ENCODE measurements at regions not wholly inside any gene's neighbourhood (a gene's known extent, or its start where the extent isn't known, plus 50 kb on each side); places are given as distances from the start of the nearest gene placed in this dataset.
A peak's percentile ranks its signal among the peaks of the same experiment; 100 is the strongest.

DNA sequence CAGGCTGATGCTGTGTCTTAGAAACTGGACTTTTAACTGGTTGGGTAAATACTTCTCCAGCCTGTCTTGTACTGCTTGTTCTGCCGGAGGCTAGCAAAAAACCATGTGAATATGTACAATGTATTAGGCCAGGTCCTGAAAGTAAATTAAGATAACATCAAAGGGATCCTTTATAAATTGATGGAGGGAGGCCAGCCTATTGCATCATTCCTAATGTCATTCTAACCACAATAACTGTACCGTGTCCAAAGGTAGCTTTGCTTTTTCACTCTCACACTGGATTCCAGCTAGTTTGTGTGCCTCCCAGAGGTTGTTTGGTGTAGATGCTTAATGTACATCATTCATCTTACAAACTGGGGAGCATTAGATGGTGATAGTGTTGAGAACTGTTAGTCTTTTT is 91.2 kb upstream of the SEM1 start (continued):
- no peak for TF ChIP-seq ZNF280B (CRISPR knock-in tag; IDR thresholded peaks at IDR 0.05; ENCODE audit: borderline replicate concordance)
- TF ChIP-seq EHMT2 (IDR thresholded peaks at IDR 0.05; ENCODE audit: borderline replicate concordance, low read depth, low read length) = peak; percentile 36; the same call in 1 of the 2 replicates
- no peak for TF ChIP-seq ATF7-NPFF (CRISPR knock-in tag; IDR thresholded peaks at IDR 0.05; ENCODE audit: low read depth)
- 0 out of 2 replicates have a peak, but pooled peaks have one; percentile 37 for TF ChIP-seq TGIF2 (CRISPR knock-in tag; IDR thresholded peaks at IDR 0.05)
- TF ChIP-seq HDAC2 (CRISPR knock-in tag; IDR thresholded peaks at IDR 0.05) = 0 out of 2 replicates have a peak, but pooled peaks have one; percentile 53
- peak; percentile 67 for TF ChIP-seq TCF7 (IDR thresholded peaks at IDR 0.05; ENCODE audit: low read depth)
- no peak for TF ChIP-seq SOX13 (IDR thresholded peaks at IDR 0.05)
- TF ChIP-seq SOX13 (CRISPR knock-in tag; conservative IDR thresholded peaks at IDR 0.05 in 1 of 2, IDR thresholded peaks at IDR 0.05 in 1 of 2) = peak in 1 of 2 experiments; percentile 76; a peak in 2 of 4 replicates
- TF ChIP-seq ZNF292 (CRISPR knock-in tag; IDR thresholded peaks at IDR 0.05; ENCODE audit: borderline replicate concordance, low read depth) = no peak
- TF ChIP-seq YY1 (IDR thresholded peaks at IDR 0.05; ENCODE audit: insufficient read depth, insufficient replicate concordance, low read depth, low read length) = no peak
- TF ChIP-seq ZMYM4 (CRISPR knock-in tag; IDR thresholded peaks at IDR 0.05) = 0 out of 2 replicates have a peak, but pooled peaks have one; percentile 21
- TF ChIP-seq MAF1 (CRISPR knock-in tag; IDR thresholded peaks at IDR 0.05; ENCODE audit: borderline replicate concordance) = no peak
- TF ChIP-seq EP300 (IDR thresholded peaks at IDR 0.05; ENCODE audit: low read depth in 2 of 2, low read length in 2 of 2) = peak; percentile 62 to 74; a peak in 2 of 4 replicates
- TF ChIP-seq EP300 (CRISPR knock-in tag; IDR thresholded peaks at IDR 0.05; ENCODE audit: borderline replicate concordance) = no peak; the same call in 1 of the 2 replicates
- TF ChIP-seq NFKB2 (CRISPR knock-in tag; IDR thresholded peaks at IDR 0.05; ENCODE audit: borderline replicate concordance) = no peak
- TF ChIP-seq ZNF362 (CRISPR knock-in tag; IDR thresholded peaks at IDR 0.05; ENCODE audit: borderline replicate concordance) = no peak
- peak; percentile 94 for TF ChIP-seq CEBPG (CRISPR knock-in tag; IDR thresholded peaks at IDR 0.05)
- no peak for TF ChIP-seq TRIM24 (CRISPR knock-in tag; IDR thresholded peaks at IDR 0.05)
- TF ChIP-seq ZNF274 (CRISPR knock-in tag; IDR thresholded peaks at IDR 0.05) = no peak
- no peak for TF ChIP-seq TIGD3 (CRISPR knock-in tag; IDR thresholded peaks at IDR 0.05; ENCODE audit: borderline replicate concordance)
- TF ChIP-seq ZNF17 (CRISPR knock-in tag; IDR thresholded peaks at IDR 0.05) = no peak
- peak; percentile 78 for TF ChIP-seq ATF7 (IDR thresholded peaks at IDR 0.05)
- TF ChIP-seq ATF7 (CRISPR knock-in tag; IDR thresholded peaks at IDR 0.05) = no peak
- no peak for TF ChIP-seq KLF6 (CRISPR knock-in tag; IDR thresholded peaks at IDR 0.05)
- TF ChIP-seq CBFB (CRISPR knock-in tag; IDR thresholded peaks at IDR 0.05) = 0 out of 2 replicates have a peak, but pooled peaks have one; percentile 51
